GM19452 (cell line): ENCODE measurements at regions not wholly inside any gene's neighbourhood (a gene's known extent, or its start where the extent isn't known, plus 50 kb on each side); places are given as distances from the start of the nearest gene placed in this dataset.
A peak's percentile ranks its signal among the peaks of the same experiment; 100 is the strongest.

Experiments used
- ATAC-seq: cut with Tn5 transposase; IDR thresholded peaks from one replicate; pipeline ENCODE4 v1.9.1; 2021; ENCODE audit not compliant: unreplicated experiment

GRCh38 chr10:85527616-85528317 is 838.8 kb downstream of the GRID1 start:
- no peak for ATAC-seq

DNA sequence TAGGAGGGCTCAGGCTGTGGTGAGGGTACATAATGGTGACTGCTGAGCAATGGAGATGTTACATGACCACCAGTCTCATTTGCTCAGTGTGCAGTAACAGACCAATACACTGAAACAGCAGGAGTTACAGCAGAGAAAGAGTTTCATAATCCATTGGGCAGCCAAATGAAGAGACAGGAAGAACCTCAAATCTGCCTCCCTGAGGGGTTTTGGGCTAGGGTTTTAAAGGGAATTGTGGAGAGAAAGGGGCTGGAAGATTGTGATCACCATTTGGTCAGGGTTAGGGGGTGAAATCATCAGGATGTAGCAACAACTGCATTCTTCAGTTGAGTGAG is 838.3 kb downstream of the GRID1 start:
- no peak for ATAC-seq

DNA sequence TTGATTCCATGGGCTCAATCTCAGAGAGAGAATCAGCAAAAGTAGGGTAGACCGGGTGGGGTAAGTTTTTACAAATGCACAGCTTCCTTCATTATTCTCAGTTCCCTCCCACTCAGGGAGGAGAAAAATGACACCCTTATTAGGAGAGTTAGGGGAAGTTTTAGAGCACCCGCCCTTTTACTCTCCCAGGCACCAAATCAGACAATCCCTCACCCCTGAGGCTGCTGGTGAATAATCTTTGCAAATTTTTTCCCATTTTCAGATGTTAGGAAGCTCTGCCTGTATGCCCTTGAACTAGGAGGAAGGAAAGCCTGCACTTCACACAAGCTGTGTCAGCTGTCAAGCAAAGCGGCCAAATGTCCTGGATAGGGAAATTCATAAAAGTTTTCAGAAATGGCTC is 834.9 kb downstream of the GRID1 start:
- ATAC-seq: no peak

DNA sequence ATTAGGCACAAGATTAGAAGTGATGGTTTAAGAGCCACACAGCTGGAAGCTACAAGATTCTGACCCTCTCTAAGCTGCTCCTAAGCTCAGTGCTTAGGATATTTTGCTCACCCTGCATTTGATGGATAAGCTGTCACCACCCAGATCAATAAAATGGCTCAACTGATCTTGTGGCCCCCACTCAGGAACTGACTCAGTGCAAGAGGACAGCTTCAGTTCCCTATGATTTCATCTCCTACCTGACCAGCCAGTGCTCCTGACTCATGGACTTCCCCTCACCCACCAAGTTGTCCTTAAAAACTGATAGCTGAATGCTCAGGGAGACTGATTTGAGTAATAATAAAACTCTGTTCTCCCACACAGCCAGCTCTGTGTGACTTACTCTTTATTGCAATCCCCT is 833.8 kb downstream of the GRID1 start:
- no peak for ATAC-seq

DNA sequence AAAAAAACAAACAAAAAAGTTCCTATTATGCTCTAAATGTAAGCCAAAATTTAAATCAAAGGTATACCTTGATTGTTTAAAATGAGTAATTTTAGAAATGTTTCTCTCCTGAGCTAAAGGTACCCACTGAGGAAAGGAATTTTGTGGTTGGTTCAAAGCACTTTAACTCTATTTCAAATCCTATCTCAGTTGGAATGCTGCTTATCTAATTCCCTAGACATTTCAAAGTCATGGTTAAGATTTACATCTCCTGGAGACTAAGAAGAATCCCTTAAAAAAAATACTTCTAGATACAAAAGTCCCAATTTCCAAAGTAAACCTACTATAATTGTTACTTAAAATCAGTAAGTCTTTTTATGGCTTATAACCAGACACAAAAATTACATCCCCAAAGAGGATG is 830.7 kb downstream of the GRID1 start:
- no peak for ATAC-seq

DNA sequence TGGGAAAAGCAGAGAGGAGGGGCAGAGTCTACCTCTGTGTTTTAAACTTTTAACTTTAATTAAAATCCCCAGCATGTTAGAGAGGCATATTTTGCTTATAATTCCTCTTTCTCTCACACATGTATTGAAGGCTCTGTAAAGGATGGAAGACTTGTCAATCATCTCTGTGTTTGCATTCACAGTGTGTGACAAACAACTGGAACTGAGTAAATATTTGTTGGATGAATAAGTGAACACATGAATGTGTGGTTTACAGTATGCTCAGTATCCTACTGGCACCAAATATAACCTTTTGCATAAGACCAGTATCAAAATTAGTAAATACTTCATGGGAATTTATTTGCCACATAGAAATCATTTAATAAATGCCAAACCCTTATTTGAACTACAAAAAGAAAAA is 829.0 kb downstream of the GRID1 start:
- ATAC-seq: no peak

GRCh38 chr10:85538601-85539000 is 828.0 kb downstream of the GRID1 start:
- no peak for ATAC-seq

- ATAC-seq: no peak
These were observed 824.4 kb downstream of the GRID1 start for GRCh38 chr10:85542152-85542551.

- ATAC-seq: no peak
These were observed 823.5 kb downstream of the GRID1 start for GRCh38 chr10:85542936-85543730.

GRCh38 chr10:85544956-85545355 is 821.6 kb downstream of the GRID1 start:
- no peak for ATAC-seq

DNA sequence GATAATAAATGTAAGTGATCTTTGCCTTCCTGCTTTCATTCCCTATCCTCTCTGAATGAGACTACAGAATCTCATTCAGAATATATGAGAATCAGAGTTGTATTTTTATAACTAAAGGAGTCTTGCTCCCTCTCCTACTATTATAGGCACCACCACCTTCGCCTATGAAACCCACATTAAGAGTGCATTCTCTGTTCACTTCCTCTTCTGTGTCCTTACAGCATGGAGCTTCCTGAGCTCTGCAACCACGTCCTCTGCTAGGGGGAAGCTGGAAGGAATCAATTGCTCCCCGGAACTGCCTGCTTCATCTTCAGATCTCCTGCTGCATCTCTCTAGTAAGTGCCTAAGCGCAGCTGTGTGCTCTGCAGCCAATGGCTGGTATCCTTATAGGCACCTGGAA is 820.7 kb downstream of the GRID1 start:
- no peak for ATAC-seq

GRCh38 chr10:85547460-85548023 is 819.1 kb downstream of the GRID1 start:
- ATAC-seq: no peak

GRCh38 chr10:85548034-85548433 is 818.6 kb downstream of the GRID1 start:
- peak; percentile 90 for ATAC-seq
